Fibroblast of the aortic adventitia (primary cell): ENCODE measurements at regions not wholly inside any gene's neighbourhood (a gene's known extent, or its start where the extent isn't known, plus 50 kb on each side); places are given as distances from the start of the nearest gene placed in this dataset.
"Not testable (repeated sequence)": the region's sequence is repeated elsewhere in the genome, so short reads cannot be mapped to it uniquely, and the experiment has no call there.

ENCODE experiments used
- DNase-seq: peaks from one replicate; pipeline ENCODE4 v3.0.0-alpha.2; 2010; ENCODE audit warnings: low read depth
- H3K4me3 ChIP-seq: 2 replicates; pipeline ENCODE4 v1.5.1; 2011; ENCODE audit warnings: low read depth, mild to moderate bottlenecking, control low read depth, low read length, moderate library complexity
- CTCF ChIP-seq: IDR thresholded peaks from 2 replicates; pipeline ENCODE4 v1.5.1; 2011; ENCODE audit warnings: mild to moderate bottlenecking, low read length, control low read depth, inconsistent platforms; ENCODE audit not compliant: insufficient read depth

GRCh38 chr12:83933615-83934014, 979.0 kb downstream of the SLC6A15 start:
- H3K4me3 ChIP-seq = no peak overlapping the region

GRCh38 chr12:83932011-83932410, 980.6 kb downstream of the SLC6A15 start:
- no peak overlapping the region for H3K4me3 ChIP-seq
- TF ChIP-seq CTCF = no peak
- DNase-seq = no peak

More at GRCh38 chr12:83933615-83934014, 979.0 kb downstream of the SLC6A15 start:
- no peak for TF ChIP-seq CTCF
- no peak for DNase-seq

GRCh38 chr12:83931451-83931850, 981.1 kb downstream of the SLC6A15 start:
- TF ChIP-seq CTCF = no peak
- H3K4me3 ChIP-seq = no peak overlapping the region
- no peak for DNase-seq

- H3K4me3 ChIP-seq, DNase-seq: not testable (repeated sequence)
These were observed 982.8 kb downstream of the SLC6A15 start for GRCh38 chr12:83929792-83930191.

GRCh38 chr12:83920821-83921547, 991.6 kb downstream of the SLC6A15 start:
- TF ChIP-seq CTCF = no peak
- H3K4me3 ChIP-seq = no peak overlapping the region
- no peak for DNase-seq

- TF ChIP-seq CTCF = no peak
- no peak overlapping the region for H3K4me3 ChIP-seq
- DNase-seq = no peak
These were observed 993.5 kb downstream of the SLC6A15 start for GRCh38 chr12:83919081-83919480.

GRCh38 chr12:83904175-83904574, 1008.4 kb downstream of the SLC6A15 start:
- no peak for DNase-seq
- TF ChIP-seq CTCF = no peak
- no peak overlapping the region for H3K4me3 ChIP-seq
